ENCODE measurements at regions not wholly inside any gene's neighbourhood (a gene's known extent, or its start where the extent isn't known, plus 50 kb on each side); places are given as distances from the start of the nearest gene placed in this dataset.

GRCh38 chr16:65421596-65421995 is 299.7 kb upstream of the CDH11 start:
- TF ChIP-seq CTCF (IDR thresholded peaks at IDR 0.05) (no peak), POLR2A (IDR thresholded peaks at IDR 0.05) (no peak)
- 75 to 94% methylated on average over 2 of the region's 2 CpGs for WGBS, 2 donors
- H3K36me3 ChIP-seq = no peaks in the 10 kb centered on the region
- DNase-seq = no peak
- H3K27ac ChIP-seq = no peak overlapping the region
- no peaks in the 10 kb centered on the region for H3K9me3 ChIP-seq
- H3K4me3 ChIP-seq (replicated peaks in 1 of 3) = no peak overlapping the region
- intact Hi-C loops (cut with DNase I) = no loop called here
- H3K27me3 ChIP-seq = no peaks in the 10 kb centered on the region
- H3K4me1 ChIP-seq = no peaks in the 10 kb centered on the region

- no peak overlapping the region for H3K27ac ChIP-seq
- H3K9me3 ChIP-seq = no peaks in the 10 kb centered on the region
- no peaks in the 10 kb centered on the region for H3K27me3 ChIP-seq
- 86 to 87% methylated on average over 6 of the region's 6 CpGs for WGBS, 2 donors
- DNase-seq = no peak
- intact Hi-C loops (cut with DNase I) = no loop called here
- no peaks in the 10 kb centered on the region for H3K36me3 ChIP-seq
- H3K4me3 ChIP-seq (replicated peaks in 1 of 3) = no peak overlapping the region
- TF ChIP-seq CTCF (IDR thresholded peaks at IDR 0.05) = no peak
- TF ChIP-seq POLR2A (IDR thresholded peaks at IDR 0.05) = no peak
- no peaks in the 10 kb centered on the region for H3K4me1 ChIP-seq
Observed at GRCh38 chr16:65418435-65418834, 296.6 kb upstream of the CDH11 start.

- Histone ChIP-seq H3K4me1 (no peaks in the 10 kb centered on the region), H3K27ac (no peak overlapping the region), H3K36me3 (no peaks in the 10 kb centered on the region), H3K9me3 (no peaks in the 10 kb centered on the region), H3K27me3 (no peaks in the 10 kb centered on the region), H3K4me3 (replicated peaks in 1 of 3) (no peak overlapping the region)
- intact Hi-C loops (cut with DNase I) = no loop called here
- no peak for DNase-seq
- TF ChIP-seq CTCF (IDR thresholded peaks at IDR 0.05) (no peak), POLR2A (IDR thresholded peaks at IDR 0.05) (no peak)
- 86 to 88% methylated on average over 3 of the region's 3 CpGs for WGBS, 2 donors
Observed at GRCh38 chr16:65415460-65415859, 293.6 kb upstream of the CDH11 start.

GRCh38 chr16:65414284-65414984 is 292.6 kb upstream of the CDH11 start:
- Histone ChIP-seq H3K9me3 (no peaks in the 10 kb centered on the region), H3K27ac (no peak overlapping the region), H3K4me3 (replicated peaks in 1 of 3) (no peak overlapping the region), H3K4me1 (no peaks in the 10 kb centered on the region), H3K27me3 (no peaks in the 10 kb centered on the region), H3K36me3 (no peaks in the 10 kb centered on the region)
- WGBS, 2 donors = 69 to 77% methylated on average over 7 of the region's 7 CpGs
- no peak for DNase-seq
- intact Hi-C loops (cut with DNase I) = no loop called here
- TF ChIP-seq CTCF (IDR thresholded peaks at IDR 0.05) (no peak), POLR2A (IDR thresholded peaks at IDR 0.05) (no peak)

GRCh38 chr16:65413861-65414260 is 292.0 kb upstream of the CDH11 start:
- Histone ChIP-seq H3K36me3 (no peaks in the 10 kb centered on the region), H3K27me3 (no peaks in the 10 kb centered on the region), H3K4me3 (replicated peaks in 1 of 3) (no peak overlapping the region), H3K9me3 (no peaks in the 10 kb centered on the region), H3K4me1 (no peaks in the 10 kb centered on the region), H3K27ac (no peak overlapping the region)
- DNase-seq = no peak
- intact Hi-C loops (cut with DNase I) = no loop called here
- TF ChIP-seq POLR2A (IDR thresholded peaks at IDR 0.05) (no peak), CTCF (IDR thresholded peaks at IDR 0.05) (no peak)
- WGBS, 2 donors = 91 to 93% methylated on average over 2 of the region's 2 CpGs
